ENCODE measurements at regions not wholly inside any gene's neighbourhood (a gene's known extent, or its start where the extent isn't known, plus 50 kb on each side); places are given as distances from the start of the nearest gene placed in this dataset.

DNA sequence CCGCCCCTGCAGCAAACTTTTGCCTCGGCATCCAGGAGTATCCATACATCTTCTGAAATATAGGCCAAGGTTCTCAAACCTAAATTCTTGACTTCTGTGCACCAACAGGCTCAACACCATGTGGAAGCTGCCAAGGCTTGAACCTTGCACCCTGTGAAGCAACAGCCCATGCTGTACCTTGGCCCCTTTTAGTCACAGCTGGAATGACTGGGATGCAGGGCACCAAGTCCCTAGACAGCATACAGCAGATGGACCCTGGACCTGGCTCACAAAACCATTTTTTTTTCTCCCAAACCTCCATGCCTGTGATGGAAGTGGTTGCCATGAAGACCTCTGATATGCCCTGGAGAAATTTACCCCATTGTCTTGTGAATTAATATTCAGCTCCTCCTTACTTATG is 233.8 kb upstream of the KCND2 start:
- no peak overlapping the region for H3K4me3 Mint-ChIP-seq
- CTCF ChIA-PET, result no interaction called here
- peaks cover 5% of the 10 kb centered on the region for H3K9me3 Mint-ChIP-seq
- H3K27me3 Mint-ChIP-seq, result no peaks in the 10 kb centered on the region
- no peak overlapping the region for H3K27ac Mint-ChIP-seq
- intact Hi-C loops (cut with micrococcal nuclease), result no loop called here
- no peak for DNase-seq
- H3K36me3 Mint-ChIP-seq (ENCODE audit: low read depth), result no peaks in the 10 kb centered on the region
- H3K4me1 Mint-ChIP-seq, result no peaks in the 10 kb centered on the region
- TF ChIP-seq, protein P1, sequence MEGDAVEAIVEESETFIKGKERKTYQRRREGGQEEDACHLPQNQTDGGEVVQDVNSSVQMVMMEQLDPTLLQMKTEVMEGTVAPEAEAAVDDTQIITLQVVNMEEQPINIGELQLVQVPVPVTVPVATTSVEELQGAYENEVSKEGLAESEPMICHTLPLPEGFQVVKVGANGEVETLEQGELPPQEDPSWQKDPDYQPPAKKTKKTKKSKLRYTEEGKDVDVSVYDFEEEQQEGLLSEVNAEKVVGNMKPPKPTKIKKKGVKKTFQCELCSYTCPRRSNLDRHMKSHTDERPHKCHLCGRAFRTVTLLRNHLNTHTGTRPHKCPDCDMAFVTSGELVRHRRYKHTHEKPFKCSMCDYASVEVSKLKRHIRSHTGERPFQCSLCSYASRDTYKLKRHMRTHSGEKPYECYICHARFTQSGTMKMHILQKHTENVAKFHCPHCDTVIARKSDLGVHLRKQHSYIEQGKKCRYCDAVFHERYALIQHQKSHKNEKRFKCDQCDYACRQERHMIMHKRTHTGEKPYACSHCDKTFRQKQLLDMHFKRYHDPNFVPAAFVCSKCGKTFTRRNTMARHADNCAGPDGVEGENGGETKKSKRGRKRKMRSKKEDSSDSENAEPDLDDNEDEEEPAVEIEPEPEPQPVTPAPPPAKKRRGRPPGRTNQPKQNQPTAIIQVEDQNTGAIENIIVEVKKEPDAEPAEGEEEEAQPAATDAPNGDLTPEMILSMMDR (IDR thresholded peaks at IDR 0.05), result no peak
- no peak for ATAC-seq (ENCODE audit: low read depth)
- POLR2A ChIA-PET, result no interaction called here

DNA sequence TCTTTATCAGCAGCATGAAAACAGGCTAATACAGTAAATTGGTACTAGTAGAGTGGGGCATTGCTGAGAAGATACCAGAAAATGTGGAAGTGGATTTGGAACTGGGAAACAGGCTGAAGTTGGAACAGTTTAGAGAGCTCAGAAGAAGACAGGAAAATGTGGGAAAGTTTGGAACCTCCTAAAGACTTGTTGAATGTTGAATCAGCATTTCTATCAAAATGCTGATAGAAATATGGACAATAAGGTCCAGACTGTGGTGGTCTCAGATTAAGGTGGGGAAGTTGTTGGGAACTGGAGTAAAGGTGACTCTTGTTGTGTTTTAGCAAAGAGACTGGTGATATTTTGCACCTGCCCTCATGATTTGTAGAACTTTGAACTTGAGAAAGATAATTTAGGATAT is 231.2 kb upstream of the KCND2 start:
- H3K27ac Mint-ChIP-seq, result no peak overlapping the region
- ChIA-PET POLR2A (no interaction called here), CTCF (no interaction called here)
- H3K9me3 Mint-ChIP-seq, result peaks cover 5% of the 10 kb centered on the region
- no peaks in the 10 kb centered on the region for H3K36me3 Mint-ChIP-seq (ENCODE audit: low read depth)
- H3K4me1 Mint-ChIP-seq, result no peaks in the 10 kb centered on the region
- TF ChIP-seq, protein P1 (IDR thresholded peaks at IDR 0.05), result no peak
- H3K27me3 Mint-ChIP-seq, result no peaks in the 10 kb centered on the region
- no peak for DNase-seq
- intact Hi-C loops (cut with micrococcal nuclease), result no loop called here
- no peak overlapping the region for H3K4me3 Mint-ChIP-seq
- ATAC-seq (ENCODE audit: low read depth), result no peak

DNA sequence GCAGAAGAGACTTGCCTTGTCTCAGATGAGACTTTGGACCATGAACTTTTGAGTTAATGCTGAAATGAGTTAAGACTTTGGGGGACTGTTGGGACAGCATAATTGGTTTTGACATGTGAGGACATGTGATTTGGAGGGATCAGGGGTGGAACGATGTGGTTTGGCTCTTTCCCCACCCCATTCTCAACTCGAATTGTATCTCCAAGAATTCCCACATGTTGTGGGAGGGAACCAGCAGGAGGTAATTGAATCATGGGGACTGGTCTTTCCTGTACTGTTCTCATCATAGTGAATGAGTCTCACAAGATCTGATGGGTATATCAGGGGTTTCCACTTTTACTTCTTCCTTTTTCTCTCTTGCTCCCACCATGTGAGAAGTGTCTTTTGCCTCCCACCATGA is 229.7 kb upstream of the KCND2 start:
- CTCF ChIA-PET, result no interaction called here

GRCh38 chr7:120052884-120053382 is 220.0 kb upstream of the KCND2 start:
- no peaks in the 10 kb centered on the region for H3K27me3 Mint-ChIP-seq
- ChIA-PET POLR2A (no interaction called here), CTCF (no interaction called here)
- DNase-seq (no peak), ATAC-seq (ENCODE audit: low read depth) (no peak)
- no peak overlapping the region for H3K27ac Mint-ChIP-seq
- no peak overlapping the region for H3K4me3 Mint-ChIP-seq
- H3K36me3 Mint-ChIP-seq (ENCODE audit: low read depth), result no peaks in the 10 kb centered on the region
- no peaks in the 10 kb centered on the region for H3K4me1 Mint-ChIP-seq
- intact Hi-C loops (cut with micrococcal nuclease), result no loop called here
- H3K9me3 Mint-ChIP-seq, result peaks cover 6% of the 10 kb centered on the region
- TF ChIP-seq, protein P1 (IDR thresholded peaks at IDR 0.05), result no peak

More for the DNA sequence above, 229.7 kb upstream of the KCND2 start:
- TF ChIP-seq, protein P1 (IDR thresholded peaks at IDR 0.05), result no peak
- no peaks in the 10 kb centered on the region for H3K27me3 Mint-ChIP-seq
- H3K27ac Mint-ChIP-seq, result no peak overlapping the region
- no peaks in the 10 kb centered on the region for H3K36me3 Mint-ChIP-seq (ENCODE audit: low read depth)
- ATAC-seq (ENCODE audit: low read depth) (no peak), DNase-seq (no peak)
- no peak overlapping the region for H3K4me3 Mint-ChIP-seq
- H3K9me3 Mint-ChIP-seq, result peaks cover 5% of the 10 kb centered on the region
- POLR2A ChIA-PET, result no interaction called here
- intact Hi-C loops (cut with micrococcal nuclease), result no loop called here
- H3K4me1 Mint-ChIP-seq, result no peaks in the 10 kb centered on the region

DNA sequence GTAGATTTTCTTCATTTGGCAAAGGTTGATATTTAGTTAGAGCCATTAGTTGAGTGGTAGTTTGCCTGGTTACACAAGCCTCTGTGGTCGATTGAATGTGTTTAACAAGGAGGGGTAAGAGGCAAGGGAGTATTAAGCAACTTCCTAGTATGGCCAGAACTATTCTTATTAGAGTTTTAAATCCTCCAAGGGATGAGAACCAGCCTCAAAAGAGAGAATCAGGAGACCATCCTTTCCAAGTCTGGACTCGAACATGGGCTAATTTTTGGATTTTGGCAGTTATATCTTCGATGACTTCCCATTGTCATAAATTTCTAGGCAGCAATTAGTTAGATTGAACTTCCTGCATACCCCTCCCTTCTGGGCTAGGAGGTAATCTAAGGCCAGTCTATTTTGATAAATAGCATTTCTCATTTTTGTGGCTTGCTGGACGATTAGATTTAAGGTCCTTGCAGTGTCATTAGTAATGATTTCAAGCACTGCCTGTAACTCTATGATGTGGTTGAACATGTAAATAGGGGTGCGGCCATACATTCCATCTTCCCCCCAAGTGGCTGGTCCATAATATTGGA is 219.5 kb upstream of the KCND2 start:
- Mint-ChIP-seq H3K27me3 (no peaks in the 10 kb centered on the region), H3K4me1 (no peaks in the 10 kb centered on the region), H3K27ac (no peak overlapping the region), H3K36me3 (ENCODE audit: low read depth) (no peaks in the 10 kb centered on the region), H3K9me3 (peaks cover 6% of the 10 kb centered on the region), H3K4me3 (no peak overlapping the region)
- intact Hi-C loops (cut with micrococcal nuclease), result no loop called here
- POLR2A ChIA-PET, result no interaction called here
- ATAC-seq (ENCODE audit: low read depth) (no peak), DNase-seq (no peak)
- CTCF ChIA-PET, result no interaction called here
- TF ChIP-seq, protein P1 (IDR thresholded peaks at IDR 0.05), result no peak
